ENCODE measurements at regions not wholly inside any gene's neighbourhood (a gene's known extent, or its start where the extent isn't known, plus 50 kb on each side); places are given as distances from the start of the nearest gene placed in this dataset.

GRCh38 chr14:61644175-61644574 lies 51.1 kb upstream of the HIF1A start:
- ChIA-PET CTCF (no interaction called here), POLR2A (ENCODE audit: unreplicated experiment) (no interaction called here)
- no peaks in the 10 kb centered on the region for H3K27me3 ChIP-seq (ENCODE audit: control insufficient read depth, insufficient read depth, low read length)
- TF ChIP-seq RCOR1 (IDR thresholded peaks at IDR 0.05; ENCODE audit: insufficient replicate concordance, low read length), result no peak
- no peak for TF ChIP-seq BHLHE40 (IDR thresholded peaks at IDR 0.05; ENCODE audit: low read depth, low read length)
- TF ChIP-seq RAD21 (IDR thresholded peaks at IDR 0.05; ENCODE audit: low read length), result no peak
- TF ChIP-seq RFX5 (IDR thresholded peaks at IDR 0.05; ENCODE audit: low read depth, low read length), result no peak
- no peak for TF ChIP-seq ELK1 (IDR thresholded peaks at IDR 0.05; ENCODE audit: borderline replicate concordance, low read depth, low read length)
- TF ChIP-seq MAZ (IDR thresholded peaks at IDR 0.05; ENCODE audit: borderline replicate concordance, low read depth, low read length), result no peak
- no peak for TF ChIP-seq FOS (IDR thresholded peaks at IDR 0.05; ENCODE audit: low read depth, low read length)
- no peak for TF ChIP-seq CEBPB (IDR thresholded peaks at IDR 0.05; ENCODE audit: low read depth, low read length)
- no peak for TF ChIP-seq MXI1 (IDR thresholded peaks at IDR 0.05; ENCODE audit: borderline replicate concordance, low read depth, low read length)
- no peak for TF ChIP-seq POLR2A (IDR thresholded peaks at IDR 0.05; ENCODE audit: low read depth, low read length)
- TF ChIP-seq SMC3 (IDR thresholded peaks at IDR 0.05; ENCODE audit: low read depth, low read length), result no peak
- no peak for TF ChIP-seq NFE2L2 (IDR thresholded peaks at IDR 0.05; ENCODE audit: low read depth, low read length)
- no peak for TF ChIP-seq USF2 (IDR thresholded peaks at IDR 0.05; ENCODE audit: low read depth, low read length)
- TF ChIP-seq CHD1 (IDR thresholded peaks at IDR 0.05; ENCODE audit: low read depth, low read length), result no peak
- TF ChIP-seq CTCF (conservative IDR thresholded peaks at IDR 0.05; ENCODE audit: low read depth, low read length), result no peak
- no peak overlapping the region for H2BK120ac ChIP-seq (ENCODE audit: low read depth, low read length)
- H2AK5ac ChIP-seq (ENCODE audit: low read depth, low read length), result no peak overlapping the region
- H3K9ac ChIP-seq (ENCODE audit: low read depth, low read length), result no peak overlapping the region
- H3K4me2 ChIP-seq (ENCODE audit: low read depth, low read length), result no peak overlapping the region
- no peak overlapping the region for H3K56ac ChIP-seq (ENCODE audit: extremely low read depth, insufficient read depth, low read length)
- ATAC-seq (ENCODE audit: low read depth) (no peak), DNase-seq (no peak)
- H3K4ac ChIP-seq (ENCODE audit: low read depth, low read length), result no peak overlapping the region
- no peaks in the 10 kb centered on the region for H3K9me3 ChIP-seq (ENCODE audit: control insufficient read depth, insufficient read depth, low read length)
- dilution Hi-C loops (cut with HindIII; ENCODE audit: low sequenced_read_pairs, unreplicated experiment), result no loop called here
- H3K9me1 ChIP-seq (ENCODE audit: insufficient read depth, low read length), result no peaks in the 10 kb centered on the region; the same call in 1 of the 2 replicates
- H3K79me1 ChIP-seq (ENCODE audit: low read depth in 1 of 2, low read length in 2 of 2), result no peaks in the 10 kb centered on the region
- no peak overlapping the region for H2BK15ac ChIP-seq (ENCODE audit: low read depth, low read length)
- H2AFZ ChIP-seq (replicated peaks; ENCODE audit: low read length, poor library complexity), result no peak overlapping the region
- intact Hi-C loops (cut with micrococcal nuclease), result no loop called here
- H4K20me1 ChIP-seq (ENCODE audit: insufficient read depth, low read length), result no peaks in the 10 kb centered on the region
- peaks cover 6% of the 10 kb centered on the region for H3K4me1 ChIP-seq (ENCODE audit: control insufficient read depth, insufficient read depth, low read length)
- no TSS peak for BruUV-seq (replicated peaks)
- no peaks in the 10 kb centered on the region for H3K36me3 ChIP-seq (ENCODE audit: control insufficient read depth, insufficient read depth, low read length)
- H2BK20ac ChIP-seq (ENCODE audit: low read depth, low read length), result no peak overlapping the region
- no peak overlapping the region for H4K91ac ChIP-seq (ENCODE audit: insufficient read depth, low read depth, low read length)
- no peak overlapping the region for H2AK9ac ChIP-seq (replicated peaks; ENCODE audit: low read depth, low read length, poor library complexity)
- H4K5ac ChIP-seq (ENCODE audit: low read depth, low read length), result no peak overlapping the region
- no peak overlapping the region for H4K8ac ChIP-seq (ENCODE audit: low read depth in 2 of 2, low read length in 2 of 2)
- H2BK5ac ChIP-seq (ENCODE audit: low read depth, low read length, poor library complexity, severe bottlenecking), result no peak overlapping the region
- in situ Hi-C loops (cut with MboI; ENCODE audit: low sequenced_read_pairs), result no loop called here
- no peak overlapping the region for H3K23ac ChIP-seq (ENCODE audit: low read depth, low read length)
- H3K14ac ChIP-seq (replicated peaks; ENCODE audit: low read depth, low read length), result no peak overlapping the region
- H3K4me3 ChIP-seq (ENCODE audit: insufficient read depth, low read depth, low read length), result no peak overlapping the region
- H3K18ac ChIP-seq (ENCODE audit: low read depth, low read length), result no peak overlapping the region
- H3K27ac ChIP-seq (ENCODE audit: insufficient read depth, low read length), result no peak overlapping the region
